NCI-H1417 (cell line): ENCODE measurements at regions not wholly inside any gene's neighbourhood (a gene's known extent, or its start where the extent isn't known, plus 50 kb on each side); places are given as distances from the start of the nearest gene placed in this dataset.
"Not testable (repeated sequence)": the region's sequence is repeated elsewhere in the genome, so short reads cannot be mapped to it uniquely, and the experiment has no call there.

ENCODE experiments used
- DNase-seq, 3 experiments: peaks; one replicate each; lab custom pipeline; 2025; lab: John Stamatoyannopoulos, UW

GRCh38 chr22:44630826-44631225 lies 71.2 kb upstream of the PRR5 start:
- no peak for DNase-seq

GRCh38 chr22:44628835-44629234 lies 73.2 kb upstream of the PRR5 start:
- DNase-seq: no peak

GRCh38 chr22:44628273-44628672 lies 73.7 kb upstream of the PRR5 start:
- no peak for DNase-seq

- no peak for DNase-seq
Measured at GRCh38 chr22:44627521-44628139, 74.4 kb upstream of the PRR5 start.

GRCh38 chr22:44625981-44626687 lies 75.9 kb upstream of the PRR5 start:
- DNase-seq: peak; percentile 28 to 81 (median 65)

- peak in 2 of 3 experiments; percentile 20 to 24 for DNase-seq
Measured at GRCh38 chr22:44625421-44625760, 76.6 kb upstream of the PRR5 start.

GRCh38 chr22:44624689-44625420 lies 77.1 kb upstream of the PRR5 start:
- DNase-seq: no peak

GRCh38 chr22:44623771-44624510 lies 78.1 kb upstream of the PRR5 start:
- peak in 2 of 3 experiments; percentile 7 to 36 for DNase-seq

- DNase-seq: peak in 1 of 3 experiments; percentile 33
Measured at GRCh38 chr22:44622679-44623078, 79.3 kb upstream of the PRR5 start.

- DNase-seq: peak; percentile 56 to 90 (median 78)
Measured at GRCh38 chr22:44622147-44622427, 79.9 kb upstream of the PRR5 start.

- no peak for DNase-seq
Measured at GRCh38 chr22:44621401-44622146, 80.4 kb upstream of the PRR5 start.

GRCh38 chr22:44620841-44621257 lies 81.2 kb upstream of the PRR5 start:
- no peak for DNase-seq

- peak in 2 of 3 experiments; percentile 79 to 92 for DNase-seq
Measured at GRCh38 chr22:44620129-44620840, 81.7 kb upstream of the PRR5 start.

GRCh38 chr22:44619560-44620128 lies 82.4 kb upstream of the PRR5 start:
- DNase-seq: not testable (repeated sequence)

GRCh38 chr22:44618910-44619309 lies 83.1 kb upstream of the PRR5 start:
- DNase-seq: not testable (repeated sequence)

- peak in 2 of 3 experiments; percentile 54 to 70 for DNase-seq
Measured at GRCh38 chr22:44618400-44618799, 83.6 kb upstream of the PRR5 start.

- DNase-seq: no peak
Measured at GRCh38 chr22:44617828-44618227, 84.2 kb upstream of the PRR5 start.

GRCh38 chr22:44616882-44617655 lies 84.9 kb upstream of the PRR5 start:
- no peak for DNase-seq

- DNase-seq: peak in 1 of 3 experiments; percentile 19
Measured at GRCh38 chr22:44616461-44616860, 85.5 kb upstream of the PRR5 start.

GRCh38 chr22:44615602-44616180 lies 86.3 kb upstream of the PRR5 start:
- peak in 1 of 3 experiments; percentile 4 for DNase-seq
